A549 (cell line): ENCODE measurements at regions not wholly inside any gene's neighbourhood (a gene's known extent, or its start where the extent isn't known, plus 50 kb on each side); places are given as distances from the start of the nearest gene placed in this dataset.

Source experiments
- JUN ChIP-seq, 2 experiments: fragments of >200 bp; sonication (Bioruptor Twin); formaldehyde crosslinking; IDR thresholded peaks; 2 replicates in 1 of 2; 3 replicates in 1 of 2; pipeline ENCODE4 v1.6.1; 2016 to 2017
- POLR2A ChIP-seq: IDR thresholded peaks from 2 replicates; pipeline ENCODE4 v1.6.1; 2012; ENCODE audit warnings: mild to moderate bottlenecking, low read length
- RFX5 ChIP-seq: fragments of 450-650 bp; IDR thresholded peaks from 2 replicates; pipeline ENCODE4 v1.7.1; 2014; ENCODE audit warnings: antibody characterized with exemption, mild to moderate bottlenecking, moderate library complexity
- RNF2 ChIP-seq: fragments of 200-600 bp; sonication (generic); IDR thresholded peaks from 2 replicates; pipeline ENCODE4 v1.6.1; 2016; ENCODE audit warnings: low read depth, mild to moderate bottlenecking, antibody characterized with exemption, moderate library complexity, borderline replicate concordance
- TF ChIP-seq, protein P1 (sequence below): fragments of >200 bp; sonication (Bioruptor Twin); formaldehyde crosslinking; IDR thresholded peaks from 3 replicates; pipeline ENCODE4 v1.5.1; 2016

DNA sequence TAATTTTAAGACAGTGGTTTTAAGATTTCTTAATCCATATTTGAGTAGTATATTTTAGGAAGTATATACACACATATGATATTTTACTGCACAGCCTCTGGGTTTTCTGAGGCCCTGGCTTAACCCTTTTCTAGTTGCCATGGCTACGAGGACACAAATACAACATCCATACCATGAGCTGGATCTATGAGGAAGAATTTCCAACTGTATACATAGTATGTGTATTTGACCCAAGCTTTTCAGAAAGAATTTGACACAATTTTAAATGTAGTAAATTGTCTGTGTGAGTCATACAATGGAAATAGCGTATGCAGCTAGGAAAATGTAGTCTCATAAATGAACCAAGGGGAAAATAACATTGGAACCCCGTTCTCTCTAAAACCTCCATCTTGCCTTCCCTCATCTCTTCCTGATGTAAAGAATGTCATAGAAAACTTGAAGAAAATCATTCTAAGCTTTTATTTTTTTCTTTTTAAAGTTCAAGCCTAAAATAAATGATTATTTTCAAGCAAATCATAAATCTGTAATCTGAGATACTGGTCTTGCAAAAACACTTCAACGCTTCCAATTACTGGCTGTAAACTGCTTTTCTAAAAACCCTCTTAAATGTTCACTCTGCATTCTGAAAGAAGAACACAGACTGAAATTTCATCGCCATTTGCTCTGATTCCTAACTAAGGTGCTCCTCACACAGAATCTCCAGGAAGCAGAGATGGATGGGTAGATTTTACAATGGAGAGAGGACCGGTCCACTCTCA is 172.4 kb downstream of the LACC1 start:
- no peak for TF ChIP-seq RNF2
- TF ChIP-seq, protein P1, sequence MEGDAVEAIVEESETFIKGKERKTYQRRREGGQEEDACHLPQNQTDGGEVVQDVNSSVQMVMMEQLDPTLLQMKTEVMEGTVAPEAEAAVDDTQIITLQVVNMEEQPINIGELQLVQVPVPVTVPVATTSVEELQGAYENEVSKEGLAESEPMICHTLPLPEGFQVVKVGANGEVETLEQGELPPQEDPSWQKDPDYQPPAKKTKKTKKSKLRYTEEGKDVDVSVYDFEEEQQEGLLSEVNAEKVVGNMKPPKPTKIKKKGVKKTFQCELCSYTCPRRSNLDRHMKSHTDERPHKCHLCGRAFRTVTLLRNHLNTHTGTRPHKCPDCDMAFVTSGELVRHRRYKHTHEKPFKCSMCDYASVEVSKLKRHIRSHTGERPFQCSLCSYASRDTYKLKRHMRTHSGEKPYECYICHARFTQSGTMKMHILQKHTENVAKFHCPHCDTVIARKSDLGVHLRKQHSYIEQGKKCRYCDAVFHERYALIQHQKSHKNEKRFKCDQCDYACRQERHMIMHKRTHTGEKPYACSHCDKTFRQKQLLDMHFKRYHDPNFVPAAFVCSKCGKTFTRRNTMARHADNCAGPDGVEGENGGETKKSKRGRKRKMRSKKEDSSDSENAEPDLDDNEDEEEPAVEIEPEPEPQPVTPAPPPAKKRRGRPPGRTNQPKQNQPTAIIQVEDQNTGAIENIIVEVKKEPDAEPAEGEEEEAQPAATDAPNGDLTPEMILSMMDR, result no peak
- TF ChIP-seq RFX5, result no peak
- TF ChIP-seq POLR2A, result no peak
- TF ChIP-seq JUN (IDR thresholded peaks at IDR 0.05), result no peak
